K562 (cell line): ENCODE measurements at regions not wholly inside any gene's neighbourhood (a gene's known extent, or its start where the extent isn't known, plus 50 kb on each side); places are given as distances from the start of the nearest gene placed in this dataset.

Source experiments
- ATAC-seq: fragments of 200-7000 bp; cut with Tn5 transposase; 3 replicates; pipeline ENCODE4 v1.9.1; 2020; ENCODE audit warnings: moderate library complexity
- BruUV-seq: library from RNA; stranded (reverse); fragments of 400-500 nt; replicated peaks from 2 replicates; lab custom pipeline; 2021; lab: Mats Ljungman, UMichigan
- CTCF ChIA-PET: fragments of 300-600 bp; formaldehyde crosslinking; extraction: SDS; loops from one replicate; lab custom pipeline; 2021; ENCODE audit warnings: low intra/inter-chr PET ratio; lab: Yijun Ruan, JAX
- POLR2A ChIA-PET: fragments of 300-600, 350-650 bp; sonication (Branson Sonifier 250); formaldehyde crosslinking; extraction: SDS; loops from one replicate; lab custom pipeline; 2021; ENCODE audit warnings: antibody characterized with exemption, inconsistent platforms; lab: Yijun Ruan, JAX
- DNase-seq, 4 experiments: peaks; one replicate each; pipeline versions ENCODE4 v3.0.0 to v3.0.0-alpha.2; 2011 to 2018; ENCODE audit warnings: low spot score in 3 of 4, mixed read lengths in 3 of 4; ENCODE audit errors: extremely low read depth in 1 of 4
- FAIRE-seq: peaks from 2 replicates; lab custom pipeline; 2011; peaks lifted over from hg19 to GRCh38; lab: Jason Lieb, UNC
- H2AFZ ChIP-seq: 2 replicates; pipeline ENCODE4 v1.6.0; 2011; ENCODE audit warnings: low read depth, low read length, control low read depth, inconsistent platforms
- H3K27ac ChIP-seq: fragments of 200-600 bp; 3 replicates; pipeline ENCODE4 v1.8.0; 2011; ENCODE audit warnings: low read depth, mild to moderate bottlenecking, control low read depth, inconsistent platforms, low read length, moderate library complexity, mixed read lengths; ENCODE audit errors: extremely low read depth
- H3K27me3 ChIP-seq, 2 experiments: fragments of 300-600 bp in 1 of 2; 2 replicates in 1 of 2; 3 replicates in 1 of 2; pipeline versions ENCODE4 v1.6.0 to v1.8.0; 2011; ENCODE audit warnings: inconsistent platforms in 2 of 2, low read length in 2 of 2, mild to moderate bottlenecking in 1 of 2, mixed read lengths in 1 of 2, moderate library complexity in 1 of 2; ENCODE audit not compliant: control insufficient read depth in 2 of 2, insufficient read depth in 2 of 2
- H3K36me3 ChIP-seq: fragments of 300-600 bp; 3 replicates; pipeline ENCODE4 v1.8.0; 2011; ENCODE audit warnings: mild to moderate bottlenecking, low read length, inconsistent platforms; ENCODE audit not compliant: control insufficient read depth, insufficient read depth
- H3K4me1 ChIP-seq, 2 experiments: fragments of 200-600 bp in 1 of 2; replicated peaks in 1 of 2; 2 replicates in 1 of 2; 3 replicates in 1 of 2; pipeline versions ENCODE4 v1.5.1 to v1.8.0; 2011; ENCODE audit warnings: inconsistent platforms in 2 of 2, low read length in 2 of 2, mild to moderate bottlenecking in 1 of 2, mixed read lengths in 1 of 2, moderate library complexity in 1 of 2; ENCODE audit not compliant: control insufficient read depth in 2 of 2, insufficient read depth in 2 of 2
- H3K4me2 ChIP-seq: 2 replicates; pipeline ENCODE4 v1.6.1; 2011; ENCODE audit warnings: low read length, control low read depth, inconsistent platforms, mixed read lengths; ENCODE audit not compliant: insufficient read depth
- H3K4me3 ChIP-seq: fragments of 200-600 bp; sonication (generic), shearing (Covaris generic); 2 replicates; pipeline ENCODE4 v1.5.1; 2016; ENCODE audit warnings: control low read depth, inconsistent platforms
- H3K79me2 ChIP-seq: fragments of 200-600 bp; 3 replicates; pipeline ENCODE4 v1.8.0; 2011; ENCODE audit warnings: low read length, inconsistent platforms; ENCODE audit not compliant: control insufficient read depth, insufficient read depth
- H3K9ac ChIP-seq, 2 experiments: 2 replicates each; pipeline versions ENCODE4 v1.6.0 to v1.6.1; 2011; ENCODE audit warnings: low read depth in 2 of 2, low read length in 2 of 2, control low read depth in 1 of 2, inconsistent platforms in 1 of 2, mild to moderate bottlenecking in 1 of 2, mixed read lengths in 1 of 2; ENCODE audit not compliant: insufficient read depth in 1 of 2
- H3K9me1 ChIP-seq: one replicate; pipeline ENCODE4 v1.6.0; 2011; ENCODE audit warnings: inconsistent platforms, mild to moderate bottlenecking, low read length, moderate library complexity; ENCODE audit not compliant: control insufficient read depth, insufficient read depth
- H3K9me3 ChIP-seq: replicated peaks from 2 replicates; pipeline ENCODE4 v1.5.1; 2011; ENCODE audit warnings: low read depth, low read length, inconsistent platforms; ENCODE audit not compliant: control insufficient read depth, insufficient read depth
- H4K20me1 ChIP-seq: replicated peaks from 2 replicates; pipeline ENCODE4 v1.6.1; 2011; ENCODE audit warnings: low read length, inconsistent platforms, mixed read lengths; ENCODE audit not compliant: control insufficient read depth, insufficient read depth
- BDP1 ChIP-seq: IDR thresholded peaks from 3 replicates; pipeline ENCODE4 v1.6.1; 2011; ENCODE audit not compliant: insufficient read length, insufficient read depth
- CBFA2T3 ChIP-seq: fragments of 450-650 bp; IDR thresholded peaks from 2 replicates; pipeline ENCODE4 v1.6.1; 2017
- DMBX1 ChIP-seq: fragments of 250-450 bp; sonication (Bioruptor Pico); IDR thresholded peaks from 2 replicates; pipeline ENCODE4 v1.8.0; 2022; ENCODE audit warnings: inconsistent platforms, mild to moderate bottlenecking, moderate library complexity, borderline replicate concordance
- TBP ChIP-seq: optimal IDR thresholded peaks from 2 replicates; pipeline ENCODE3; 2011; ENCODE audit warnings: low read depth, low read length, improper control_type of control experiment
- ZNF75A ChIP-seq: fragments of 450-650 bp; formaldehyde crosslinking; IDR thresholded peaks from 2 replicates; pipeline ENCODE4 v1.4.0; 2020; ENCODE audit warnings: mild to moderate bottlenecking
- WGBS: fragments of 100-300 bp; shearing (Covaris generic); methylation state at CpG from one replicate; pipeline ENCODE4 v1.1.6; 2016; ENCODE audit warnings: low coverage, mixed read lengths; ENCODE audit not compliant: insufficient coverage; ENCODE audit errors: missing lambda C conversion rate; 5-methylcytosine and 5-hydroxymethylcytosine counted together
- in situ Hi-C: fragments of 300-500 bp; cut with MboI; formaldehyde crosslinking; loops from 4 replicates; pipeline ENCODE4 v1.15.0; 2018; ENCODE audit warnings: inconsistent platforms, mixed read lengths
- intact Hi-C: fragments of 100-400 bp; cut with micrococcal nuclease; formaldehyde crosslinking; loops from 2 replicates; pipeline ENCODE4 v1.14.2; 2022
- TF ChIP-seq, protein P1 (sequence below): sonication (generic); formaldehyde crosslinking; IDR thresholded peaks from 2 replicates; pipeline ENCODE4 v1.8.0; 2022; ENCODE audit warnings: mild to moderate bottlenecking, missing genetic modification reagents, borderline replicate concordance
- TF ChIP-seq, protein P2 (sequence below): IDR thresholded peaks from 2 replicates; pipeline ENCODE4 v1.6.1; 2012; ENCODE audit warnings: low read depth, low read length, improper control_type of control experiment, borderline replicate concordance

DNA sequence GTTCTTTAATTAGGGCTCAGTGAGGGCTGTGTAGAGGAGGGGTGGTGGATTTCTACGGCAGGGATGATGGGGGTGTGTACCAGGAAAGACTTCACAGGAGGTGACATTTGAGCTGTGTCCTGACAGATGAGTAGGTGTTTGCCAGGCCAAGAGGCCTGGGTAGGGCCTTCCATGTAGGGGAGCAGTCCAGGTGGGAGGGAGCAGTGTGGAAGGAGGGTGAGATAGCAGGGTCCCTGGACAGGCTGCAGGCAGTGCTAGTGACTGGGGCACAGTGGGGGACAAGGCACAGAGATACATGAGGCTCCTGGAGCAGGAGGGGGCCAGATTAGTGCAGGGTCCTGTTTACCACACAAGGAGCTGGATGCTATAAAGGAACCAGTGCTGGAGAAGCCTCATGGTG lies 147.9 kb upstream of the CADM1 start (continued):
- TF ChIP-seq, protein P1, sequence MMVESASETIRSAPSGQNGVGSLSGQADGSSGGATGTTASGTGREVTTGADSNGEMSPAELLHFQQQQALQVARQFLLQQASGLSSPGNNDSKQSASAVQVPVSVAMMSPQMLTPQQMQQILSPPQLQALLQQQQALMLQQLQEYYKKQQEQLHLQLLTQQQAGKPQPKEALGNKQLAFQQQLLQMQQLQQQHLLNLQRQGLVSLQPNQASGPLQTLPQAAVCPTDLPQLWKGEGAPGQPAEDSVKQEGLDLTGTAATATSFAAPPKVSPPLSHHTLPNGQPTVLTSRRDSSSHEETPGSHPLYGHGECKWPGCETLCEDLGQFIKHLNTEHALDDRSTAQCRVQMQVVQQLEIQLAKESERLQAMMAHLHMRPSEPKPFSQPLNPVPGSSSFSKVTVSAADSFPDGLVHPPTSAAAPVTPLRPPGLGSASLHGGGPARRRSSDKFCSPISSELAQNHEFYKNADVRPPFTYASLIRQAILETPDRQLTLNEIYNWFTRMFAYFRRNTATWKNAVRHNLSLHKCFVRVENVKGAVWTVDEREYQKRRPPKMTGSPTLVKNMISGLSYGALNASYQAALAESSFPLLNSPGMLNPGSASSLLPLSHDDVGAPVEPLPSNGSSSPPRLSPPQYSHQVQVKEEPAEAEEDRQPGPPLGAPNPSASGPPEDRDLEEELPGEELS (CRISPR knock-in tag), result no peak

DNA sequence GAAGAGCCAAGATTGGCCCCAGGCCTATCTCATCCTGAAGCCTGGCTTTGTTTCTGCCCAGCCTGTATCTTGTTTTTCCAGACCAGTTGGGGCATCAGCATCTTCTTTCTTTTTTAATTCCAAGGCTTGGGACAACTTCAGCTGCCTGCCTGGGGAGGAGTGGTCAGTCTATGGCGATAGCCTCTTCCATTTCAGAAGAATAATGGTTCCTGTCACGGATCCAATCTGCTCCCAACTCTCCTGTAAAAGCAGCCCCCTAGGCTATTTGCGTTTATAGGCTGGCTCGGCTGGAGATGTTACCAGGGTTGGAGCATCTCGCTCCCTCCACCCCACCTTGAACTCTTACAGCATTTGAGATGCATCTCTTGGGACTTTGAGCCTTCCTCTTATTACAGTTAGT lies 145.2 kb upstream of the CADM1 start:
- no peak for DNase-seq
- CTCF ChIA-PET, result no interaction called here
- Histone ChIP-seq H3K4me2 (no peak overlapping the region), H3K36me3 (no peaks in the 10 kb centered on the region), H2AFZ (no peak overlapping the region), H3K9ac (no peak overlapping the region), H3K27ac (no peak overlapping the region), H3K9me1 (no peaks in the 10 kb centered on the region), H3K4me1 (no peaks in the 10 kb centered on the region; a peak in 1 of 5 replicates), H4K20me1 (no peaks in the 10 kb centered on the region), H3K4me3 (no peak overlapping the region), H3K79me2 (no peaks in the 10 kb centered on the region), H3K9me3 (no peaks in the 10 kb centered on the region), H3K27me3 (peaks cover 0 to 22% of the 10 kb centered on the region in 2 experiments; a peak in 2 of 5 replicates)
- FAIRE-seq, result no peak
- POLR2A ChIA-PET, result interaction anchor here (0.7 kb wide), 1 partner anchor 872 kb away, joined by 3 read pairs; no protein-coding TSS in a partner anchor
- intact Hi-C loops, result no loop called here
- in situ Hi-C loops, result no loop called here
- no TSS peak for BruUV-seq
- ATAC-seq, result no peak
- WGBS, result 2% methylated on average over 4 of the region's 5 CpGs
- TF ChIP-seq, protein P2, sequence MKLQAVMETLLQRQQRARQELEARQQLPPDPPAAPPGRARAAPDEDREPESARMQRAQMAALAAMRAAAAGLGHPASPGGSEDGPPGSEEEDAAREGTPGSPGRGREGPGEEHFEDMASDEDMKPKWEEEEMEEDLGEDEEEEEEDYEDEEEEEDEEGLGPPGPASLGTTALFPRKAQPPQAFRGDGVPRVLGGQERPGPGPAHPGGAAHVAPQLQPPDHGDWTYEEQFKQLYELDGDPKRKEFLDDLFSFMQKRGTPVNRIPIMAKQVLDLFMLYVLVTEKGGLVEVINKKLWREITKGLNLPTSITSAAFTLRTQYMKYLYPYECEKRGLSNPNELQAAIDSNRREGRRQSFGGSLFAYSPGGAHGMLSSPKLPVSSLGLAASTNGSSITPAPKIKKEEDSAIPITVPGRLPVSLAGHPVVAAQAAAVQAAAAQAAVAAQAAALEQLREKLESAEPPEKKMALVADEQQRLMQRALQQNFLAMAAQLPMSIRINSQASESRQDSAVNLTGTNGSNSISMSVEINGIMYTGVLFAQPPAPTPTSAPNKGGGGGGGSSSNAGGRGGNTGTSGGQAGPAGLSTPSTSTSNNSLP, result no peak
- no peak for TF ChIP-seq DMBX1 (CRISPR knock-in tag)
- no peak for TF ChIP-seq TBP
- no peak for TF ChIP-seq BDP1
- no peak for TF ChIP-seq ZNF75A
- TF ChIP-seq CBFA2T3, result no peak
